Upper lobe of left lung (tissue), 4 donors: ENCODE measurements at regions not wholly inside any gene's neighbourhood (a gene's known extent, or its start where the extent isn't known, plus 50 kb on each side); places are given as distances from the start of the nearest gene placed in this dataset.

Source experiments
- CTCF ChIP-seq, 6 experiments: fragments of 450-650 bp in 4 of 6; fragments of 200-600 bp in 2 of 6; sonication (generic) in 2 of 6; IDR thresholded peaks; one replicate each; pipeline ENCODE4 v1.5.1; 2016 to 2019; ENCODE audit warnings: antibody characterized with exemption in 6 of 6
- EP300 ChIP-seq, 4 donors: sonication (generic); formaldehyde crosslinking; IDR thresholded peaks; one replicate each; pipeline ENCODE4 v1.5.1; 2017; ENCODE audit warnings: antibody characterized with exemption in 4 of 4, control low read depth in 2 of 4
- POLR2A ChIP-seq, 4 donors: fragments of 450-650 bp; IDR thresholded peaks; one replicate each; pipeline ENCODE4 v1.5.1; 2016 to 2017; ENCODE audit warnings: antibody characterized with exemption in 4 of 4, mild to moderate bottlenecking in 2 of 4
- POLR2AphosphoS5 ChIP-seq, 2 donors: sonication (generic); formaldehyde crosslinking; IDR thresholded peaks; one replicate each; pipeline ENCODE4 v1.5.1; 2017; ENCODE audit warnings: antibody characterized with exemption in 2 of 2

GRCh38 chr6:121844898-121845297 is 409.5 kb downstream of the GJA1 start:
- TF ChIP-seq CTCF (IDR thresholded peaks at IDR 0.05) (no peak), EP300 (IDR thresholded peaks at IDR 0.05) (no peak), POLR2AphosphoS5 (IDR thresholded peaks at IDR 0.05) (no peak), POLR2A (IDR thresholded peaks at IDR 0.05) (no peak)
